HG02973 (cell line): ENCODE measurements at regions not wholly inside any gene's neighbourhood (a gene's known extent, or its start where the extent isn't known, plus 50 kb on each side); places are given as distances from the start of the nearest gene placed in this dataset.

Experiments
- ATAC-seq: cut with Tn5 transposase; IDR thresholded peaks from one replicate; pipeline ENCODE4 v1.9.1; 2021; ENCODE audit warnings: moderate library complexity; ENCODE audit not compliant: unreplicated experiment

DNA sequence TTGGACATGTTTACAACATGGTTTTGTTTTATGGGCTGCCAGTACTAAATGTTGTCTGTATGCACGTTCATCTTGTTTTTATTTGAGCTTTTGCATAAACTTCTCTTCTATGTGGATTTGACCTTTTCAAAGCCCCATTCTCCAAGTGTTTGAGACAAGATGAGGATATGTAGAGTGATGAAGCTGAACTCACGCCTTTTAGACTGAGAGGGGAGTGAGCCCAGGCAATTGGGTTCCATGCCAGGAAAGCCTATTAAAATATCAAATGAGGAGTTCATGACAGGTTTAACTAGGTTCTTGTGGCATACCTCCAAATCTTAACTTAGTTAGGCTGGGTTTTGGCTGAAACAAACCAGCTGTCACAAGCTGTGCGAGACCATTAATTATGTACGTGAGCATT lies 170.4 kb upstream of the LDB2 start:
- ATAC-seq = no peak

DNA sequence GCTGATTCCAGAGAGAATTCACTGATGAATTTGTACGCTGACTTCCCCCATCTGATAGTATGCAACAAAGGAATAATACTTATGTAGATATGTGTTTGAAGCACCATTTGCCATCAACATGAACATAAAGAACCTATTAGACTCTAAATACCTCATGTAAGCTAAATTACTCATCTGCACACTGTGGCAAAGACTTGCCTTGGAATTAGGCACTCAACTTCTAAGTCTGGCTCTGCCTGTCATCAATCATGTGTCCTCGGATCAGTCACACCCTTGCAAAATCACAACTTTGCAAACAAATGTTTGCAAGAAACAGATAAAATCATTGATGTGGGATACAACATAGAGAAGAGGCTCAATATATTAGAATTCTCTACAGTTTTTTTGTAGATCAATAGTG lies 169.9 kb upstream of the LDB2 start:
- no peak for ATAC-seq

DNA sequence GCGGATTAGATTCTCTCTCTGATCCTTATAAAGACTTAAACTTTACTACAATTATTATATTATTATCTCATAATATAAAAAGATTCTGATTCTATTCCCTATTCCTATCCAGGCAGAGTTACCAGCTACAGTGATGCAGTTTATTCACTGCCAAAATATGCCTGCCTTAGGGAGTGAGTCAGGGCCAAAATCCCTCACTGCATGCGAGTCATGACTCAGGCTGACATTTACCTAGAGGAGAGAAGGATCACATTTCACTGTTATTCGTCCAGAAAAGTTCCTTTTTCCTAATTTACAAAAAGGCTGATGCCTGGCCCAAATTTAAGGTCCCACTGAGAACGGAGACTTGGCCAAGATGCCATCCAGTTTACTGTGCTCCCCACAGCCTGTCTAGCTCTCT lies 168.5 kb upstream of the LDB2 start:
- no peak for ATAC-seq

DNA sequence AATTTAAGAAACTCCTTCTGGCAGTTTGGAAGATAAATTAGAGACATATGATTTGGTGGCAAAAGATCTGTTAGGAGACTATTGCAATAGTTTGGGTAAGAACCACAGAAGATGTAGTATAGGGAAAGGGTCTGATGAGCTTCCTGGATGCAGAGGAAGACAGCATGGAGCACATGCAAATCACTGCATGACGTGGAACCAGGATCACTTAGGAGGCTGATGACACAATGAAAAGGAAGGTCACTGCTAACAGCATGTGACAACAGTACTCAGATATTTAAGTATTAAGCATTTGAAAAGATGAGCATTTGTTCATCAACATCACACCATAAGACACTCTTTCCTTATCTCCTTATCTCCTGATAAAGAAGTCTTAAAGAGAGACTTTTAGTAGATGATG lies 167.8 kb upstream of the LDB2 start:
- ATAC-seq = no peak

DNA sequence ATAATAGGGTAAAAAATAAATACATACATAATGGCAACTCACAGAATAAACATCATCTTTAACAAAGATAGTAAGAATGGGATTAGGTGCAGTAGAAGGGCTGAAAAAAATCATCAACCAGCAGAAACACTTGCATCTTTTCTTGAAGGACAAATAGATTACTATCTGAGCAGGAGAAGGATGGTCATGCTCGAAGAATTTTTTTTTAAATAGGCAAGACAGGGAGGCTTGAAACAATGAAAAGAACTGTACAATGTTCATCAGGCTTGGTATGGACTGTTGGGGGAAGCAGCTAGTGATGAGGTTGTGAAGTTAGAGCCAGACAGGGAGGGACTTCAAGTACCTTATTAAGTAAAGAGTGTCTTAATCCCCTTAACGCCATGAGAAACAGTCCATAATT lies 167.4 kb upstream of the LDB2 start:
- ATAC-seq = no peak

DNA sequence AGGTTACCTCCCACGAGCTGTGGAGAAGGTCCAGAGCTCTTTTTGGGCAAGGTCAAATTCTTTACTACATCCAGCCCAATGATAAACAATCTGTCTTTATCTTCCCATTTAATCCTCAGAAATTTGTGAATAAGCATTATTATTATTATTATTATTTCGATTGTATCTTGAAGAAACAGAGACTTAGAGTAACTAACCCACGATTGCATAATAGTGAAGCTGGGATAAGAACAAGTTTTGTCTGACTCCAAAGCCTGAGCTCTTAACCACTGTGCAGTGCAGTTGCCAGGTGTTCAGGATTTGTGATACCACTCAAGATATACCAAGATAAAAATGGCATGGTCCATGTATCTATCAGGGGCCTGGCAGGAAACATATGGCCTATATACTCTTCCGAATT lies 166.5 kb upstream of the LDB2 start:
- no peak for ATAC-seq

DNA sequence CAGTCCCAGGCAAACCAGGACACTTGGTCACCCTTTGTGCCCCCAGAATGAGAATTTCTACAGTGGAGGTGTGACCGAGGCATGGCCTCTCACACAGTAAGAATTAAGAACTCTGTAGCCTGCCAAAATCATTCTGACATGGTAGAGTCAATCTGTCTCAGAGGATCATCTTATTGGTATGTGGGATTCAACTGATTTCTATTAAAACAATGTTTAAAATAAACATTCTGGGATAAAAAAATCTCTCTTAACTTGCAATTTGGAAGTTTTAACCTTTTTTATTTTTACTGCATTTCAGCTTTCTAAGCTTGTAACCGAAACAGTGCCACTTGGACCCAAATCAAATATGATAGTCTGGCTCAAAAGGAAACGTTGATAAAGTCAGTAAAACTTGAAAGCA lies 165.4 kb upstream of the LDB2 start:
- no peak for ATAC-seq

DNA sequence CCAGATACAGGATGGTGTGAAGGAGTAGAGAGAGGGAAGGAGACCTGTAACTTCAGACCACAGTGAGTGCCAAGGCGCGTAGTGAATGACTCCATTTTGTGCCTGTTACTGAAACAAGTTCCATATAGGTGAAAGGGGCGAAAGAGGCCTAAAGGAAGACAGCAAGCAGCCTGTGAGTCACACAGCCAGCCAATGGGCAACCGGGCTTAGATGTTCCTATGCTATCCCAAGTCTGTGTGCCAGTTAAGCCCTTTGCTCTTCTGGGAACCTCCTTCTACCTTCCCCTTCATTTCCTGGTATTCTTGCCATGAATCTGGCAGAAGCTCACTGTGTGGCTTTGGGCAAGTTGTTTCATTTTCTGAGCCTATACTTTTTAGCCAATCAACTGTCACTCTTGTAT lies 161.8 kb upstream of the LDB2 start:
- no peak for ATAC-seq

DNA sequence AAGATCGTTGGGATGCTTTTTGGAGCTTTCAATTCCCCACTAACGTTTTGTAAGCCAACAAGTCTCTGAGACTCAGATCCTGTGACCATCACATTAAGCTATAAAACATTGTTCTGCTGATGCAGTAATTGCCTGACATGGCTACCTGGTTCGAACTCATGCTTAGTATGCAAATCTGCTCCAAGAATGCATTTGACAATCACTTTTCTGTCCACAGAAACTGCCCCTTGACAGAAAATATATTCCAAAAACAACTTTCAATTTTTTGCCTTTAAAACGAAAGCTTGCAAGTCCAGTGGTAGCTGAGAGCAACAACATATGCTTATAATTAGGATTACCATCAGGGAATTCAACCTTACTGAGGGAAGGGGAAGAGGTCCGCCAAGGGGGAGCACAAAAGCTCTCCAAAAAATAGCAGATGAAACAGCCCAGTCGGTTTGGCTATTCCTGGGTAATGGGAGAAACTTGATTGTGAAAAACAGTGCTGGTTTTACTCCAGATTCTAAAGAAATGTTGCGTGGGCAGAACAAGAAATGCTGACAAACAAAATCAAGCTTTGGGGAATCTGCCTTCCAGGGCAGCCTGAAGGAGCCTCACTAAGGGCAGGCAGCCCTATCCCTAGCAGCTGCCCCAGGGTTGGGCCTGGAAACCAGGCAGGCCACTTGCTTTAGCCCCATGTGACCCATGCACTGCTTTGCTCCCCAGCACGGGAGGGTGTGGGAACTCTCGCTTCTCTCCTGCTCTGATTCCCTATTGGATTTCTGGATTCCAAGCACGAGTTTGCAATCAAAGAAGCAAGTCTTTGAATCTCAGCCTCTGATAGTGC lies 160.7 kb upstream of the LDB2 start:
- ATAC-seq = no peak

DNA sequence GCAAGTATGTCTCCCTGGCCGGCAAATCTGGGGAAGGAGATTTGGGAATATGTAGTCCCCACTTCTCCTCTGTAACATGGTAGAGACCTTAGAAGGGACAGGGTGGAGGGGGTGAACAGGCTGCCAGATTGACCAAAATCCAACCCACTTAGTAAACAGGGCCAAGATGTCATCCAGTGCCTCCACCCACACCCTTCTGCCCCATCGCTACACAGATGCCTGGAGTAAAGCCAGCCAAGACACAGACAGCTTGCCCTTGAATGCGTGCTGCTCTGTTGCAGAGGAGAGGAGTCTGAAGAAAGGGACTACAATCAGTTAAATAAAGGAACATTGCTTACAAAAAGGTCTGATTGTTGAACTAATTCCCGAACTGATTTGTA lies 160.1 kb upstream of the LDB2 start:
- ATAC-seq = no peak

DNA sequence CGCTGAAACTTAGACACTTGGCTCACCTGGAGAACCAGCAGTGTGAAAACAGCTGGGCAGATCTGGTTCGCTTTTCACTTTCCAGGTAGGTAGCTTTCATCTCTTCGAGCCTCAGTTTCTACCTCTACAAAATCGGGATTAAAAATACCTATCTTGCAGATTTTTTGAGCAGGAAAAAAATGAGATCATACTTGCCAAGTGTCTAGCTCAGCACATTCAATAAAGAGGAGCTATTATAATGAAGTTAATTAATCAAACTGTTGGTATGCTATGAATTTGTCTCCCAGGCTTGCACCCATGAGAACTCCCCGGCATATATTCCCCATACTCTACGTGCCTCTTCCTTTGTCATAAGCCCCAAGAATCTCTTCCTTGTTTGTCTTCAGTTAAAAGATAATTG lies 158.6 kb upstream of the LDB2 start:
- ATAC-seq = no peak

DNA sequence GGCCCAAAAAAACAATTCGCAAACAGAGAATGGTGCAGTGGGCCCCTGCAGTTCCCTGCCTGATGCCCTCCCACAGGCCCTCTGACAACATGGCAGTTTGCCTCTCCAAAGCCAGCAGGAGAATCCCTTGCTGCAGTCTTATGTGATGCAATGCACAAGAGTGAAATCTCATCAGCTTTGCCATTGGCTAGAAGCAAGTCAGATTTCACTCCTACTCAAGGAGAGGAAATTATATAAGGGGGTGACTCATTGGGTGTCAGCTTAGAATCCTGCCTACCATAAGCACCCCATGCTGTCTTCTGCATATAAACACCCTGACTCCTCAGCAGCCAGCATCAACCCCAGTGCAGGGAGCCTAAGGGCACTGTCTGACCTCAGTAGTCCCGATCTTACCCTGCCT lies 157.3 kb upstream of the LDB2 start:
- ATAC-seq = no peak

DNA sequence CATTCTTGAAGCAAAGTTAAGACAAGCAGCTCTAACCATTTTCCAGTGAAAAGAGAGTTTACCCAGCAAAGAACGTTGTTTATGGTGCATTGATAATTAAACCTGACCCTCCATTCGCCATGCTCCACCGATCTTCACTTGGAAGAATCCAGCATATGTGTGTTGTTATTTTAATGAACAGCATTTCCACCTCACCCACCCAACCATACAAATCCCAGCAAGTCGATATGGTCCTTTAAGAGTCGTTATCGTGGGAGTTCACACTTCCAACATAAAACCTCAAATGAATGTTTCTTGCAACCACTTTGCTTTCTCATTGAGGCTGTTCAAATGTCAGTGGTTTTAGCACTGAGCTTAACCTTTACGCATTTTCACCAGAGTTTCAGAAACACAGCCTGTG lies 147.4 kb upstream of the LDB2 start:
- no peak for ATAC-seq

DNA sequence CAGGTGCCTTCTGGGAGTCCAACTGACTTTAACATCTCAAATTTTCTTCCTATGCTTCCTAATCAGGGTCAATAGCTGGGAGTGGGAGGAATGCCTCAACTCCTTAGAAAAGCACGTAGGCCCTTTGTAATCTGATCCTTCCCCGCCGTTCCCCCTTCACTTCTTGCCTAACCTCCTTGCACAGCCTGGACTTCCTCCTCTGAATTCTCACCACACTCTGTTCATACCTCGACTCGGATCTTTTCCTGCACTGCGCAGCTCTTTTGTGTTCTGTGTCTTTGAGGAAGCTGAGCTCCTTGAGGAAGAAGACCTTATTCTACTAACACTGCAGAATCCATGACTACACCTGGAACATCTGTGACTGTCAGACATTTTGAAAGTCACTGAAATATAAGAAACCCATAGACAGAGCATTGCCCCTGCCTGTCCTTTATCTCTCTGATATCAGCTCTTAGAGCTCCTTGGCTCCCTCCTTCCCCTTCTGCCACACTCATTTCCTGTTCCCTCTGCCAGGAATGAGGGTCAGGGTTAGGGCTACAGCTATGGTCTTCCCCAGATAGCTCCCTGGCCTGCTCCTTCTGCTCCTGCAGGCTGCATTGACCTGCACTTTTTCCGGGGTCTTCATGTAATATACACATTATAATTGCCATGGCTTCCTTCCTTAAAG lies 140.2 kb upstream of the LDB2 start:
- ATAC-seq = no peak

DNA sequence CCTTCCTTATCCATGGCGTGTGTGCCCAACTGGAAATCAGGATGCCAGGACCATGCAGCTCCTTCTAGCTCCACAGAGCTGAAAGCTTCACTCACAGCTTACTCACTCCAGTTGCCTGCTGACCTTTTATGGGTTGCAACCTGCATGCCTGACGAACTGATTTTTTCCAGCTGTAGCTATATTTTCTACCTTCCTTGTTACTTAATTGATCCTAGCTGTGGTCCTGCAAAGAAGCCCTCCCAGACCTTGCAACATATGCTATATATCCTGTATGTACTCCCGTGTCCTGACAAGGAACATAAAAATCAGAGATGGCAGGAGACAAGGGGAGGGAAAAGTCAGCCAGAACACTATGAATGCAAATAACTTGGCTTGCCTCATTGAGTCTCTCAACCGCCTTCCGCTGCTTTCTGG lies 135.3 kb upstream of the LDB2 start:
- no peak for ATAC-seq

DNA sequence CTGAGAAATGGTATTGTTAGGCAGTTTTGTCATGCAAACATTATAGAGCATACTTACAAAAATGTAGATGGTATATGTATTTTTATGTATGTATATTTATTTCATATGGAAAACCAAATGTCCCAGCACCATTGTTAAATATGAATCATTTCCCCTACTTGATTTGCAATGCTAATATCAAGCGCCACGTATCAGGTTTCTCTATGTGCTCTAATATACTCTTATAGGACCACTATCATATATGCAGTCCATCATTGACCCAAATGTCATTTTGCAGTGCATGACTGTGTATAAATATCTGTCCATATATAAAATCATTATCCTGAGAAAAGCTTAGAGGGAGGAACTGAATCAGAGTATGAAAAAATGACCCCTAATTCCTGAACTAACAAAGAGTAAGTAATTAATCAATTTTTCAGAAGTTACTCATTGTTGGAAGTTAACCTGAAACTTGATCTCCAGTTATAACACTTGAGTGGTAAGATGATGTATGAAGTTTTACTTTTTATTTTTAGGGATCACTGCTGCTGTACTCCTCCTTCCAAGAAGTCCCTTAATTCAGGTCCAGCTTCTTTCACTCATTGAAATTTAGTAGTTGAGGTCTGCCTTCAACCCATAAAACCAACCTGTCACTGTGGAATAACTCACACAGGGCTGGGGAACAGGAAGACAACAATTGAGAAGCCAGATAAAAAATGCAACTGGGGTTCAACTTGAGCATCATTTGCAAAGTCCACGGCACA lies 134.8 kb upstream of the LDB2 start:
- ATAC-seq = no peak

DNA sequence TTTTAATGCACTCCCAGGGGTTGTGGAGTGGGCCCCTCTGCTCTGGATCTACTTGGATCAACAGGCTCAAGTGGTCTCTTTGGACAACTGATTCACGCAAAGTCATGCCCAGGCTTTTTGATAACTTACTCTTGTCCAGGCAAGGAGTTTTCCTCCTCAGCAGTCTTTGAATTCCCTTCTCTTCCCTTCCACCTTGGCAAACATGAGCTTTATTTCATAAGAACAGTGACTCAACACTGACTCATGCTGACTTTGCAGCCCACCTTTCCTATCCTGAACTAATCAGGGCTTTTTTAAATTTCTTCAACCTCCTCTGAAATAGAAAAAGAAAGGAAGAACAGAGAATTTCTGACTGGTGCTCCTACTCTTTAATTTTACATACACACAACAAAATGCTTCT lies 132.1 kb upstream of the LDB2 start:
- no peak for ATAC-seq

DNA sequence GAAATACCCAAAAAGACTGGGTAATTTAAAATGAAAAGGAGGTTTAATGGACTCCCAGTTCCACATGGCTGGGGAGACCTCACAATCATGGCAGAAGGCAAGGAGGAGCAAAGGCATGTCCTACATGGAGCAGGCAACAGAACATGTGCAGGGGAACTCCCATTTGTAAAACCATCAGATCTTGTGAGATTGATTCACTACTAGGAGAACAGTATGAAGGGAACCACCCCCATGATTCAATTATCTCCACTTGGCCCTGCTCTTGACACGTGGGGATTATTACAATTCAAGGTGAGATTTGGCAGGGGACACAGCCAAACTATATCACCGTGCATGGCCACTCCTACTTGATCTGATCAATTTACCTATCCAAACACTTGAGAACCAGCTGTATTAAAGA lies 131.5 kb upstream of the LDB2 start:
- no peak for ATAC-seq

DNA sequence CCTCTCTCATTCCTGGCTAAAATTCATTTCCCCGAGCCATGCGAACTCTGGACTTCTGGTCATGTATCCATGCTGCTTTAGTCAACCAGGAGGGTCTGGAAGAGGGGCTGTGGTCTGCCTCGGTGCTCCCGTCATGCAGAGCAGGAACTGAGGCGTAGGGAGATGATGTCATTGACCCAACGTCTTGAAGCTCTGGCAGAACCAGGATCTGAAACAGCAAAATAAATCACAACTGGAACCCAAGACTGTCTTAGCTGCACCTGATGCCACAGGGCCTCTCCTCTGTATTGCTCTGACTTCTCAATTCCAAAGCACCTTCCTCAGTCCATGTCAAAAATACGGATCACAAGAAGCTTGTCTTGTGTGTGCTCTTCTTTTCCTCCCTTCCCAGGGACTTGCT lies 131.0 kb upstream of the LDB2 start:
- no peak for ATAC-seq

DNA sequence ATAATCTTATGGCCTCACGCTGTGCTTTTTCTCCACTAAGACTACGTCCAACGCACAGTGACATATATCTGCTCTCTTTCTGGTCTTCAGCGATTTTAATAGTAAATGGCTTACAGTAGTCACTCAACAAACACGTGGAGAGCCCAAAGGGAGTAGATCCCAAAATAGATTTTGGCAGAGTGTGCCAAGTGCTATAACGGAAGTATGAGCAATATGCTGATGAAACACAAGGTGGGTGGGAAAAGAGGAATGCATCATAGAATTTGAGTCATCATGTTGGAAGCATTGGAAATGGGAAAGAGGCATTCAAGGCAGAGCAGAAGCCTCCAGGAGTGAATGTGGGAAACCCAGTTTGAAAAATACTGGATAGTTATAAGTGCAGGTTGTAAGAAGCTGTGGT lies 129.1 kb upstream of the LDB2 start:
- ATAC-seq = no peak

DNA sequence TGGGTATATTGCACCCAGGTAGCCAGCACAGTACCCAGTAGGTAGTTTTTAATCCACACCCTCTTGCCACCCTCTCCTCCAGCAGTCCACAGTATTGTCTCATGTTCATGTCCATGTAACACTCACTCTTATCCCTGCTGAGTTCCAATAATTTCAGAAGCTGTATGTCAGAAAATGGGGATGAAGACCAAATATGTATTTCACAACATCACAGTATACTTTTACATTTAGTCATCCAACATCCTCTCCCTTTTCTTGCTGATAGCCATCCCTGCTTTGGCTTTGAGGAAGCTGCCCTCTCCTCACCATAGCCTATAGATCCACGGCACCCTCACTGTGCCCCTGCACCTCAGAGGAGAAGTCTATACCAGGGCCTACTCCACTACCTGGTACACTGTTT lies 126.0 kb upstream of the LDB2 start:
- ATAC-seq = no peak

DNA sequence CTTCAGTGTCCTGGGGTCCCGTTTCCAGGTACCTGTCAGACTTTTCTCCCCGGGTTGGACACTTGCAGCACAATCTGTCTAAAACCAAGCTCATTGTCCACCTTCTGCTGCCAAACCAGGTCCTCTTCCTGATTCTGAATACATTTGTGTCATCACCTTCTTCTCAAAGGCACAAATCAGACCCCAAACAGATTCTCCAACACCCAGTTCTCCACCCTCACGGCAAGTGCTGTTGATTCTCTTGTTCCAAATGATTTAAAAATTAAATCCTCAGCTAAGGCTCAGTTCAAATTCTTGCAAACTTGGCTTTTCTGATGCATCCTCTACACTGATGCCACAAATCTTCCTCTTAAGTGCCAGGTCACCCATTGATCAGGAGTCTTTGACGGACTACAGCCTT lies 122.5 kb upstream of the LDB2 start:
- no peak for ATAC-seq
